Ectodermal cell (in vitro differentiated cells): ENCODE measurements at regions not wholly inside any gene's neighbourhood (a gene's known extent, or its start where the extent isn't known, plus 50 kb on each side); places are given as distances from the start of the nearest gene placed in this dataset.
"Not testable (repeated sequence)": the region's sequence is repeated elsewhere in the genome, so short reads cannot be mapped to it uniquely, and the experiment has no call there.

Experiments
- H3K27ac ChIP-seq: 2 replicates; pipeline ENCODE4 v1.7.0; 2013; ENCODE audit warnings: mild to moderate bottlenecking, low read depth, low read length; ENCODE audit not compliant: insufficient read depth, poor library complexity, severe bottlenecking
- H3K27me3 ChIP-seq: 2 replicates; pipeline ENCODE4 v1.7.0; 2013; ENCODE audit warnings: mild to moderate bottlenecking, low read length; ENCODE audit not compliant: insufficient read depth, control insufficient read depth, poor library complexity, severe bottlenecking
- H3K36me3 ChIP-seq: one replicate; pipeline ENCODE4 v1.7.0; 2013; ENCODE audit warnings: low read length; ENCODE audit not compliant: control insufficient read depth, insufficient read depth
- H3K4me1 ChIP-seq: one replicate; pipeline ENCODE4 v1.7.0; 2013; ENCODE audit warnings: low read length; ENCODE audit not compliant: control insufficient read depth, insufficient read depth
- H3K4me3 ChIP-seq: 2 replicates; pipeline ENCODE4 v1.7.0; 2013; ENCODE audit warnings: low read depth, low read length, control low read depth; ENCODE audit not compliant: insufficient read depth
- H3K9me3 ChIP-seq: 2 replicates; pipeline ENCODE4 v1.7.0; 2013; ENCODE audit warnings: mild to moderate bottlenecking, low read length, moderate library complexity; ENCODE audit not compliant: control insufficient read depth
- WGBS, 2 experiments: methylation state at CpG; one replicate each; pipeline ENCODE4 v1.1.7; 2013; ENCODE audit warnings: missing lambda C conversion rate in 2 of 2; 5-methylcytosine and 5-hydroxymethylcytosine counted together

GRCh38 chr5:174528821-174529544, 195.4 kb upstream of the MSX2 start:
- no peak overlapping the region for H3K4me3 ChIP-seq
- 94% methylated on average over 6 of the region's 6 CpGs for WGBS, 2 experiments
- no peak overlapping the region for H3K27ac ChIP-seq
- H3K9me3 ChIP-seq, result no peaks in the 10 kb centered on the region
- peaks cover 20% of the 10 kb centered on the region for H3K4me1 ChIP-seq
- no peaks in the 10 kb centered on the region for H3K36me3 ChIP-seq
- H3K27me3 ChIP-seq, result peaks cover 5% of the 10 kb centered on the region

- WGBS, 2 experiments, result 86% methylated on average over 9 of the region's 9 CpGs
- no peak overlapping the region for H3K27ac ChIP-seq
- peaks cover 5% of the 10 kb centered on the region for H3K27me3 ChIP-seq
- H3K4me3 ChIP-seq, result no peak overlapping the region
- H3K4me1 ChIP-seq, result peaks cover 22% of the 10 kb centered on the region
- H3K9me3 ChIP-seq, result no peaks in the 10 kb centered on the region
- no peaks in the 10 kb centered on the region for H3K36me3 ChIP-seq
Measured at GRCh38 chr5:174529925-174530681, 194.3 kb upstream of the MSX2 start.

DNA sequence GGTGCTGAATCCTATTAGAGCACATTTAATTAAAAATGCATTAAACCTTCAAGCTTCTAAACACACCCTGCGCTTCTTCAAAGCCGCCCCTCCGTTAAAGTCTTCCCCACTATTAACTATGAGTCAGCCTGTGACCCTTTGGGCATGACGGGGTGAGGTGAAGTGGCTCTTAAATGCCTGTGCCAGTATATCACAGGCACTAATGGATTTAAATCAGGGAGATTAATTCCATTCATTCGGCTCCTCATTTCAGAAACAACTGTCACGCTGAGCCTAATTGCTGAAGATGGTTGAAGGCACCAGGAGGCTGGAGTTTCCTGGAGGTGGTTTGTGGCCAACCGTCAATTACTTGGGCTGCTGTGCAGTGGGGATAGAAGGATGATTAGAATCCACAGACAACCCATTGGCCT, 192.6 kb upstream of the MSX2 start:
- Histone ChIP-seq H3K4me1 (peaks cover 26% of the 10 kb centered on the region), H3K4me3 (no peak overlapping the region), H3K9me3 (no peaks in the 10 kb centered on the region), H3K27ac (no peak overlapping the region), H3K27me3 (peaks cover 5% of the 10 kb centered on the region), H3K36me3 (no peaks in the 10 kb centered on the region)
- WGBS, 2 experiments, result 63 to 78% methylated on average over 7 of the region's 7 CpGs

DNA sequence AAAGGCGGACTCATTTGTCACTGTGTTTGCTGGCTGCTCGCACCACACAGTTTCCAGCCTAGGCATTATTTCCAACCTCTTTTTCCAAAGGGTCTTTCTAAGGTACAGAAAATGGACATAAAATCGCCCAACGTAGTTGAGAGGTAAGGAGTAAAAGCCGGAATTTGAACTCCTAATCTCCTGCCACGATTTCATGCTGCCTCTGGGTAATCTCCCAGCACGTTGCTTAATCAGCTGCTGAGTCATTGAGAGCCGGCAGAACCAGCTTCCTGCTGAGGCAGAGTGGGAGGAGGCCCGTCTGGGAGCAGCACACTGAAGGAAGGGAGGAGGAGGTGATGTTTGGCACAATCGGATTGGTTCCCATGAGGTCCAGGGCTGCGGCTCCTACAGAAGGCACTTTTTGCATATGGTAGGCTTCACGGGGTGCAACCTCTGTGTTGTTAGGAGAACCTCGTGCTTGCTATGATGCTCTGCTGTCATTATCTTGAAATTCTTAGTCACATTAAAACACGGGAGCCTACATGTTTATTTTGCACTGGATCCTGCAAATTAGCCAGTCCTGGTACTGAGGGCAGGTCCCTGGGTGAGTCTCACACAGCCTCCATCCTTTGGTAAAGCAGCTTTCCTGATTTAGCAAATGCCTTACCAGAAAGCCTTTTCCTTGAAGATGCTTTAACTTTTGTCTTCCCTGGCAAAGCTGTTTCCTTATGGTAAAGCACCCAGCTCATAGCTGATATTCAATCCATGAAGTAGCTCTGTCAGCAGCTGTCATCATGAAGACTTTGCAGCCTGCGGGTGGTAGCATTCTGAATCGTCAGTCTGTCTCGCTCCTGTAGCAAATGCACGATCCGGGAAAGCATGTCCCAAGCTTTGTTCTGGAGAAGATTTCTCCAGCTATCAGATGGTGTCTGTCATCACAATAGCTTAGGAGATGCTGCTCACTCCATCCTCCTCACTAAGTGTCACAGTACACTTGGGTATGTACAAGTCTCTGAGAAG, 191.6 kb upstream of the MSX2 start:
- Histone ChIP-seq H3K36me3 (no peaks in the 10 kb centered on the region), H3K4me3 (no peak overlapping the region), H3K9me3 (no peaks in the 10 kb centered on the region), H3K27ac (no peak overlapping the region), H3K27me3 (peaks cover 5% of the 10 kb centered on the region), H3K4me1 (peaks cover 26% of the 10 kb centered on the region)
- WGBS, 2 experiments, result 17 to 20% methylated on average over 19 of the region's 19 CpGs

DNA sequence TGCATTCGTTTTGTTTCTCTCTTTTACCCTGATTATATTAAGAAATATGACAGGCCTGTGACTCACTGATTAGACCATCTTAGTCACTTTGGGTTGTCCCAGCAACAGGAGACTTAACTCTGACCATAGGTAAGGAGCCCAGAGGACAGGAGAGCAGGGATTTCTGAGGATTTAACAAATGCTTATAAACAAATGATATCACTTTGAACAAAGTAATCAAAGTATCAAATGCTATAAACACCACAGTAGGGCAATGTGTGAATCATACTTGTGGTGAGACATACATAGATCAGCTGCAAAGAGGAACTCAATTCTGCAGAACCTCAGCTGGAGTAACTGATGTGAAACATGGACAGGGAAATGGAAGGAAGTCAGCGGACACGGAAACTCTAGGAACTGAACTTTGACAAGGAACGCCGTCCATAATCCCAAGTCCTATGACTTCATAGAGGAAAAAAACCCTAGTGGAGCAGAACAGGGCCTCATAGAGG, 190.6 kb upstream of the MSX2 start:
- peaks cover 5% of the 10 kb centered on the region for H3K27me3 ChIP-seq
- H3K4me1 ChIP-seq, result peaks cover 26% of the 10 kb centered on the region
- no peak overlapping the region for H3K4me3 ChIP-seq
- H3K36me3 ChIP-seq, result no peaks in the 10 kb centered on the region
- no peaks in the 10 kb centered on the region for H3K9me3 ChIP-seq
- 90 to 93% methylated on average over 5 of the region's 5 CpGs for WGBS, 2 experiments
- no peak overlapping the region for H3K27ac ChIP-seq

DNA sequence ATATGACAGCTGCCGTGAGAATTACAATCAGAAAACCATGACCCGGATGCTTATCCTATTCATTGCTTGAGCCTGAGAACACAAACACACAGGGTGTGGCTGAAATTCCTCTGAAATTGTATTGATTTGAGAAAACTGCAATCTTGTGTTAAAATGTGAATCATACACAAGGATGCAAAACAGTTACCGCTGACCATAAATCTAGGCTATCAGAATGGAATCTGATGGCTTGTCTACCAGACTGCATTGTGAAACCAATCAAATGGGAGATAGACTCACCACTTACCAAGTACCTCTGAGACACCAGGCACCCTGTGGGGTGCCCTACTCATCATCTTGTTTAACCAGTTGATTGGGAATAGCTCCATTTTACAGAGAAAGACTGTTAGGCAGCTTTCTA, 188.7 kb upstream of the MSX2 start:
- H3K4me3 ChIP-seq, result no peak overlapping the region
- peaks cover 5% of the 10 kb centered on the region for H3K27me3 ChIP-seq
- 89 to 94% methylated on average over 3 of the region's 3 CpGs for WGBS, 2 experiments
- no peaks in the 10 kb centered on the region for H3K9me3 ChIP-seq
- H3K27ac ChIP-seq, result no peak overlapping the region
- no peaks in the 10 kb centered on the region for H3K36me3 ChIP-seq
- H3K4me1 ChIP-seq, result peaks cover 26% of the 10 kb centered on the region

DNA sequence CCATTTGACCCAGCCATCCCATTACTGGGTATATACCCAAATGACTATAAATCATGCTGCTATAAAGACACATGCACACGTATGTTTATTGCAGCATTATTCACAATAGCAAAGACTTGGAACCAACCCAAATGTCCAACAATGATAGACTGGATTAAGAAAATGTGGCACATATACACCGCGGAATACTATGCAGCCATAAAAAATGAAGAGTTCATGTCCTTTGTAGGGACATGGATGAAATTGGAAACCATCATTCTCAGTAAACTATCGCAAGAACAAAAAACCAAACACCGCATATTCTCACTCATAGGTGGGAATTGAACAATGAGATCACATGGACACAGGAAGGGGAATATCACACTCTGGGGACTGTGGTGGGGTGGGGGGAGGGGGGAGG, 184.6 kb upstream of the MSX2 start:
- H3K27me3 ChIP-seq, H3K27ac ChIP-seq, H3K4me3 ChIP-seq, H3K9me3 ChIP-seq, H3K4me1 ChIP-seq, H3K36me3 ChIP-seq: not testable (repeated sequence)
- WGBS, 2 experiments, result no CpG with 5 or more reads among the region's 5 CpGs

DNA sequence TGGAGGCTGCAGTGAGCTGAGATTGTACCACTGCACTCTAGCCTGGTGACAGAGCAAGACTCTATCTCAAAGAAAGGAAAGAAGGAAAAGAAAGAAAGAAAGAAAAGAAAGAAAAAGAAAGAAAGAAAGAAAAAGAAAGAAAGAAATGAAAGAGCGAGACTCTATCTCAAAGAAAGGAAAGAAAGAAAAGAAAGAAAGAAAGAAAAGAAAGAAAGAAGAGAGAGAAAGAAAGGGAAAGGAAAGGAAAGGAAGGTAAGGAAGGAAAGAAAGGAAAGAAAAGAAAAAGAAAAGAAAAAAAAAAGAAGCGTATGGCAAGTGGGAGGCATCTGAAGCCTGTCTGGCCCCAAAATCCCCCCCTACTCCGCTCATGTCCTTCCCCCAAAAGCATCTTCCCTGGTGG, 182.3 kb upstream of the MSX2 start:
- no peak overlapping the region for H3K27ac ChIP-seq
- H3K4me1 ChIP-seq, result no peaks in the 10 kb centered on the region
- H3K9me3 ChIP-seq, result no peaks in the 10 kb centered on the region
- no peaks in the 10 kb centered on the region for H3K27me3 ChIP-seq
- H3K4me3 ChIP-seq, result no peak overlapping the region
- 94 to 95% methylated on average over 3 of the region's 3 CpGs for WGBS, 2 experiments
- no peaks in the 10 kb centered on the region for H3K36me3 ChIP-seq

GRCh38 chr5:174542471-174542870, 181.9 kb upstream of the MSX2 start:
- H3K4me1 ChIP-seq, result no peaks in the 10 kb centered on the region
- WGBS, 2 experiments, result 91 to 94% methylated on average over 6 to 9 of the region's 10 CpGs
- H3K9me3 ChIP-seq, result no peaks in the 10 kb centered on the region
- no peaks in the 10 kb centered on the region for H3K27me3 ChIP-seq
- H3K27ac ChIP-seq, result no peak overlapping the region
- no peaks in the 10 kb centered on the region for H3K36me3 ChIP-seq
- no peak overlapping the region for H3K4me3 ChIP-seq
